ENCODE measurements at regions not wholly inside any gene's neighbourhood (a gene's known extent, or its start where the extent isn't known, plus 50 kb on each side); places are given as distances from the start of the nearest gene placed in this dataset.

DNA sequence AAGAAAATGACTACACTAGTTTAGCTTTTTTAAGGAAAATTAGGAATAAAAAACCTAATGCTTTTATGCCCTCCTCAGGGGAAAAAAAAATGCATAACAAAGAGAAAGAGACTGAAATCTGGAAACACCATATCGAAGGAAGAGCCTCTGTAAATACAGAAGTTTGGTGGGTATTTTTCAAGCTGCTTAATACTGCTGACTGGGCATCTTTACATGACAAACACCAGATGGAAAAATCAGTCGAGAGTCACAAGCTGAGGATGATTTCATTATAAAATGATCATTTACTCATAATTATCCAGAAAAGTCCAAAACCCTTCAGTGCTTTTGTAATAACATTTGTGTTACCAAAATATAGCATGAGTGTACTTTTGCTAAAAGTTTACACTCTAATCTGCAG, 1600.7 kb upstream of the ACVR2A start:
- H3K9me3 ChIP-seq (ENCODE audit: control insufficient read depth, low read length) = no peaks in the 10 kb centered on the region
- no peaks in the 10 kb centered on the region for H3K4me1 ChIP-seq
- no peaks in the 10 kb centered on the region for H3K36me3 ChIP-seq (ENCODE audit: control insufficient read depth, insufficient read depth, low read length)
- no peaks in the 10 kb centered on the region for H3K27me3 ChIP-seq (ENCODE audit: control insufficient read depth, insufficient read depth, low read length)
- H2AFZ ChIP-seq = no peak overlapping the region
- H3K9ac ChIP-seq = no peak overlapping the region
- no peaks in the 10 kb centered on the region for H3K79me2 ChIP-seq
- TF ChIP-seq, protein P1, sequence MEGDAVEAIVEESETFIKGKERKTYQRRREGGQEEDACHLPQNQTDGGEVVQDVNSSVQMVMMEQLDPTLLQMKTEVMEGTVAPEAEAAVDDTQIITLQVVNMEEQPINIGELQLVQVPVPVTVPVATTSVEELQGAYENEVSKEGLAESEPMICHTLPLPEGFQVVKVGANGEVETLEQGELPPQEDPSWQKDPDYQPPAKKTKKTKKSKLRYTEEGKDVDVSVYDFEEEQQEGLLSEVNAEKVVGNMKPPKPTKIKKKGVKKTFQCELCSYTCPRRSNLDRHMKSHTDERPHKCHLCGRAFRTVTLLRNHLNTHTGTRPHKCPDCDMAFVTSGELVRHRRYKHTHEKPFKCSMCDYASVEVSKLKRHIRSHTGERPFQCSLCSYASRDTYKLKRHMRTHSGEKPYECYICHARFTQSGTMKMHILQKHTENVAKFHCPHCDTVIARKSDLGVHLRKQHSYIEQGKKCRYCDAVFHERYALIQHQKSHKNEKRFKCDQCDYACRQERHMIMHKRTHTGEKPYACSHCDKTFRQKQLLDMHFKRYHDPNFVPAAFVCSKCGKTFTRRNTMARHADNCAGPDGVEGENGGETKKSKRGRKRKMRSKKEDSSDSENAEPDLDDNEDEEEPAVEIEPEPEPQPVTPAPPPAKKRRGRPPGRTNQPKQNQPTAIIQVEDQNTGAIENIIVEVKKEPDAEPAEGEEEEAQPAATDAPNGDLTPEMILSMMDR (IDR thresholded peaks at IDR 0.05) = no peak
- no peak overlapping the region for H3K4me2 ChIP-seq (ENCODE audit: low read length)
- no peak overlapping the region for H3K27ac ChIP-seq
- no peak overlapping the region for H3K4me3 ChIP-seq (ENCODE audit: low read depth, low read length)

DNA sequence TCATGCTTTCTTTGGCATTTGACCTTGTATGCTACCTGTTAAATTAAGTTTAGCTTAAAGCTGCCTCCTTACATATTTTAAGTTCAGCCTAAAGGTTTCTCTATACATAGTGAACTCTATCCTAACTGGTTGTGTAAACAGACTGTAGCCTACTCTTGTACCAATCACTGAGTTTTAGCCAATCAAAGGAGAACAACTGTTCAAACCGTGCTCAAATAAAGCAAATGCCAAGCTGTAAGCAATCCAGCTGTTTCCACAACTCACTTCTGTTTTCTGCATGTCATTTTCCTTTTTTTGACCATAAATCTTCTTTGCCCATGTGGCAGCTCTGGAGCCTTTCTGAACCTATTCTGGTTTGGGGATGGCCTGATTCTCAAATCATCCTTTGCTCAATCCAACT, 1603.8 kb upstream of the ACVR2A start:
- no peak overlapping the region for H3K4me3 ChIP-seq (ENCODE audit: low read depth, low read length)
- no peaks in the 10 kb centered on the region for H3K4me1 ChIP-seq
- no peaks in the 10 kb centered on the region for H3K36me3 ChIP-seq (ENCODE audit: control insufficient read depth, insufficient read depth, low read length)
- TF ChIP-seq, protein P1 (IDR thresholded peaks at IDR 0.05) = no peak
- no peaks in the 10 kb centered on the region for H3K27me3 ChIP-seq (ENCODE audit: control insufficient read depth, insufficient read depth, low read length)
- H3K79me2 ChIP-seq = no peaks in the 10 kb centered on the region
- H3K27ac ChIP-seq = no peak overlapping the region
- H3K4me2 ChIP-seq (ENCODE audit: low read length) = no peak overlapping the region
- no peak overlapping the region for H2AFZ ChIP-seq
- no peaks in the 10 kb centered on the region for H3K9me3 ChIP-seq (ENCODE audit: control insufficient read depth, low read length)
- no peak overlapping the region for H3K9ac ChIP-seq

DNA sequence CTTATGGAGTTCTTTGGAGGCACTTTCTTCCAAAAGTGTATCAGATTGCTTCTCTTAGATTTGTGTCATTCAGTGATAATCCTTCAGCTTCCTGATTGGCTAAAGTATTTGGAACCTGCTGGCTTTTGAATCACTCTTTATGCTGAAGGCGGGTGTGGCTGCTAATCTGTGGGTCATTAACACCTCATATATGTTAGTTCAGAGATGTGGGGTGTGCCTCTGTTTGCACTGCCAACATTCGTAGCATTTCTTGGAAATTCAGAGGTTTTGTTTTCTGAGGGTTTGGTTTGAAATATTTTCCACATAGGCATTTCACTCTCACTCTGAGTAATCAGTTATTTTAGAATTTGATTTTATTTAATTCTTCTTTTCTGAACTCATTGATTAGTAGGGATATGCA, 1604.4 kb upstream of the ACVR2A start:
- Histone ChIP-seq H3K9me3 (ENCODE audit: control insufficient read depth, low read length) (no peaks in the 10 kb centered on the region), H3K79me2 (no peaks in the 10 kb centered on the region), H3K4me3 (ENCODE audit: low read depth, low read length) (no peak overlapping the region), H2AFZ (no peak overlapping the region), H3K4me1 (no peaks in the 10 kb centered on the region), H3K27ac (no peak overlapping the region), H3K9ac (no peak overlapping the region), H3K36me3 (ENCODE audit: control insufficient read depth, insufficient read depth, low read length) (no peaks in the 10 kb centered on the region), H3K4me2 (ENCODE audit: low read length) (no peak overlapping the region), H3K27me3 (ENCODE audit: control insufficient read depth, insufficient read depth, low read length) (no peaks in the 10 kb centered on the region)
- TF ChIP-seq, protein P1 (IDR thresholded peaks at IDR 0.05) = no peak

DNA sequence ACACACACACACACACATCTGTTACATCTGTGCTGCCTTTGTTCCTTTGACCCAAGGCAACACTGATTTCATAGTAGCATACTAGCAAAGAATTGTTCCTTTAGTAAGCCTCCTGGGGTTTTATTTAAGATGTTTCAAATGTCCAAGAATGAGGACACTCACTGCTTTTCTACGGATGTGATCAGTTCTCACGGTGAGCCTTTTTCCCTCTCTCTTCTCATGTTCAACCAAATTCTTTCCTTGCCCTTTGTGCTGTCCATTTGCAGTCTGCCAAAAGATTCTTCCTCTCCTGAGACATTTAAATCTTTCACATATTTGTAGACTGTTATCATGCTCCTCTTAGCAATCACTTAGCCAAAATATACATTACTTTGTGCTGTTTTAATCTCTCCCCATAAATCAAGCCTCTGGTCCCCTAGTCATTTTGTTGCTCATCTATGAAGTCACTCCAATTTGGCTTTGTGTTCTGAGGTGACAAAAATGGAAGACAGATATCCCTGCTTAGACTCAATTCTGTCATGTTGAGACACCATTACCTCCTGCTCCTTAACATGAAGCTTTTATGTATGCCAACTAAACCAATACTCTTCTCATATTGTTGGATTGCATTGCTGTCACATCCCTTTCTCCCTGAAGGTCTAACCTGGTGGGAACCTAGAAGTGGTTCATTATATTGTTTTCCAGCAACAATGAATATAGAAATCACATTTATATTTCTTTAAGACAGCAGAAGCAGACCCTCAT, 1605.3 kb upstream of the ACVR2A start:
- Histone ChIP-seq H3K4me2 (ENCODE audit: low read length) (no peak overlapping the region), H3K27ac (no peak overlapping the region)

More for the DNA sequence above, 1605.3 kb upstream of the ACVR2A start:
- Histone ChIP-seq H2AFZ (no peak overlapping the region), H3K9ac (no peak overlapping the region), H3K4me3 (ENCODE audit: low read depth, low read length) (no peak overlapping the region), H3K79me2 (no peaks in the 10 kb centered on the region), H3K4me1 (no peaks in the 10 kb centered on the region), H3K36me3 (ENCODE audit: control insufficient read depth, insufficient read depth, low read length) (no peaks in the 10 kb centered on the region), H3K9me3 (ENCODE audit: control insufficient read depth, low read length) (no peaks in the 10 kb centered on the region), H3K27me3 (ENCODE audit: control insufficient read depth, insufficient read depth, low read length) (no peaks in the 10 kb centered on the region)
- TF ChIP-seq, protein P1 (IDR thresholded peaks at IDR 0.05) = no peak

All from parathyroid adenoma (tissue), 2 donors.